Sigmoid colon (tissue), 6 donors: ENCODE measurements at regions not wholly inside any gene's neighbourhood (a gene's known extent, or its start where the extent isn't known, plus 50 kb on each side); places are given as distances from the start of the nearest gene placed in this dataset.

ENCODE experiments used
- DNase-seq: peaks from one replicate; pipeline ENCODE4 v3.0.0-alpha.2; 2019
- H3K27ac ChIP-seq, 4 donors: fragments of 200-600 bp; sonication (generic); one replicate each; pipeline ENCODE4 v1.5.1; 2016 to 2019; ENCODE audit warnings: mild to moderate bottlenecking in 1 of 4
- H3K27me3 ChIP-seq, 3 donors: fragments of 200-600 bp; sonication (generic); one replicate each; pipeline ENCODE4 v1.5.1; 2019; ENCODE audit warnings: mild to moderate bottlenecking in 1 of 3
- H3K36me3 ChIP-seq, 4 donors: fragments of 200-600 bp; sonication (generic); one replicate each; pipeline ENCODE4 v1.5.1; 2016 to 2019
- H3K4me1 ChIP-seq, 4 donors: fragments of 200-600 bp; sonication (generic); one replicate each; pipeline ENCODE4 v1.5.1; 2017 to 2019
- H3K4me3 ChIP-seq, 4 donors: fragments of 200-600 bp; sonication (generic); one replicate each; pipeline ENCODE4 v1.5.1; 2017 to 2019; ENCODE audit warnings: mild to moderate bottlenecking in 2 of 4, moderate library complexity in 1 of 4
- H3K9me3 ChIP-seq, 4 donors: fragments of 200-600 bp in 3 of 4; sonication (generic) in 3 of 4; one replicate each; pipeline versions ENCODE4 v1.5.1 to v1.6.1; 2013 to 2019
- CTCF ChIP-seq, 4 experiments: fragments of 450-650 bp in 3 of 4; fragments of 200-600 bp in 1 of 4; IDR thresholded peaks; one replicate each; pipeline ENCODE4 v1.5.1; 2016 to 2019; ENCODE audit warnings: antibody characterized with exemption in 4 of 4, mild to moderate bottlenecking in 3 of 4, moderate library complexity in 2 of 4
- EP300 ChIP-seq, 4 donors: sonication (generic); formaldehyde crosslinking; IDR thresholded peaks; one replicate each; pipeline ENCODE4 v1.6.1; 2017; ENCODE audit warnings: antibody characterized with exemption in 4 of 4
- POLR2A ChIP-seq, 2 donors: fragments of 450-650 bp; IDR thresholded peaks; one replicate each; pipeline ENCODE4 v1.6.1; 2016; ENCODE audit warnings: antibody characterized with exemption in 2 of 2, mild to moderate bottlenecking in 2 of 2, moderate library complexity in 2 of 2
- POLR2AphosphoS5 ChIP-seq, 4 donors: sonication (generic); formaldehyde crosslinking; IDR thresholded peaks; one replicate each; pipeline ENCODE4 v1.6.1; 2017; ENCODE audit warnings: antibody characterized with exemption in 4 of 4
- WGBS, 2 donors: extraction: QIAGEN DNeasy Blood & Tissue Kit; methylation state at CpG; one replicate each; pipeline ENCODE4 v1.1.7; 2013; 5-methylcytosine and 5-hydroxymethylcytosine counted together
- intact Hi-C: fragments of 100-400 bp; cut with DNase I; formaldehyde crosslinking; loops from one replicate; pipeline ENCODE4 v1.15.1; 2023
- donor health status: healthy with polysubstance abuse.
- donor health status: healthy.

GRCh38 chr5:158283397-158283796 is 424.5 kb upstream of the CLINT1 start:
- no peak for DNase-seq
- WGBS, 2 donors = 65 to 87% methylated on average over 4 of the region's 4 CpGs
- no peak for TF ChIP-seq CTCF (IDR thresholded peaks at IDR 0.05)
- no peak for TF ChIP-seq POLR2AphosphoS5 (IDR thresholded peaks at IDR 0.05)
- TF ChIP-seq POLR2A (IDR thresholded peaks at IDR 0.05) = no peak
- no peaks in the 10 kb centered on the region for H3K9me3 ChIP-seq
- no peaks in the 10 kb centered on the region for H3K36me3 ChIP-seq
- H3K4me1 ChIP-seq = peaks cover 0 to 13% (median 11%) of the 10 kb centered on the region in 4 donors
- H3K27me3 ChIP-seq = no peaks in the 10 kb centered on the region
- H3K27ac ChIP-seq = no peak overlapping the region
- intact Hi-C loops = no loop called here
- H3K4me3 ChIP-seq = no peak overlapping the region

DNA sequence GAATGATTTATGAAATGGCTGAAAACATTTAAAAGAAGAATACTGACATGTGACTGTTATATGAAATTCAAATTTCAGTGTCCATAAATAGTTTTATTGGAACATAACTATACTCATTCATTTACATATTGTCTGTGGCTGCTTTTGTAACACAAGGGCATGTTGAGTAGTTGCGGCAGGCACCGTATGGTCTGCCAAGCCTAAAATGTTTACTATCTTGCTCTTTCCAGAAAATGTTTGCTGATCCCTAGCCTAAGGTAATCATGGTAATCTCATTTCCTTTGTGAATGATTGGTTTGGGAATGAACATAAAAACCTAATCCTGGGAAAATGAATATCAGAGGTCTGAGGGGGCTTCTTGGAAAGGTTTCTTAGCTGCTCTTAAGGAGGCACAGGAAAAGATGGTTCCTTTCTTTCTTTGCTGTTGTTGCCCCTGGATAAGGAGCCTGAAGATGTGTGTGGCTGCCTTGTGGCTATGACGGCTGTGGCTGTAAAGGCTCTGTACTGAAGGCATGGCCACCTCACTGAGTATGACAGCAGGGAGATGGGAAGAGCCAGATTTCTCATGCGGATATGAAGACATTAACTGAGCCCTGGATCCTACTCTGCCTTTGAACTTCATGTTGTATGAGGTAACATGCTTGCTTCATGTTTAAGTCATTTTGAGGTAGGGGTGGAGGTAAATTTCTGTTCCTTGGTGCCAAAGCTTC is 419.4 kb upstream of the CLINT1 start:
- Histone ChIP-seq H3K27me3 (no peaks in the 10 kb centered on the region), H3K9me3 (no peaks in the 10 kb centered on the region), H3K4me1 (no peaks in the 10 kb centered on the region), H3K4me3 (no peak overlapping the region), H3K27ac (no peak overlapping the region), H3K36me3 (no peaks in the 10 kb centered on the region)
- intact Hi-C loops = no loop called here
- no peak for DNase-seq
- TF ChIP-seq POLR2A (IDR thresholded peaks at IDR 0.05) (no peak), POLR2AphosphoS5 (IDR thresholded peaks at IDR 0.05) (no peak), EP300 (IDR thresholded peaks at IDR 0.05) (no peak), CTCF (IDR thresholded peaks at IDR 0.05) (no peak)
- WGBS, 2 donors = 88 to 90% methylated on average over 4 of the region's 4 CpGs

- TF ChIP-seq POLR2AphosphoS5 (IDR thresholded peaks at IDR 0.05) (no peak), POLR2A (IDR thresholded peaks at IDR 0.05) (no peak), EP300 (IDR thresholded peaks at IDR 0.05) (no peak), CTCF (IDR thresholded peaks at IDR 0.05) (no peak)
- H3K4me1 ChIP-seq = no peaks in the 10 kb centered on the region
- H3K27ac ChIP-seq = no peak overlapping the region
- WGBS, 2 donors = 82 to 86% methylated on average over 6 of the region's 6 CpGs
- no peaks in the 10 kb centered on the region for H3K36me3 ChIP-seq
- no peaks in the 10 kb centered on the region for H3K9me3 ChIP-seq
- H3K4me3 ChIP-seq = no peak overlapping the region
- no peak for DNase-seq
- intact Hi-C loops = no loop called here
- H3K27me3 ChIP-seq = no peaks in the 10 kb centered on the region
Observed at GRCh38 chr5:158277276-158277675, 418.3 kb upstream of the CLINT1 start.

DNA sequence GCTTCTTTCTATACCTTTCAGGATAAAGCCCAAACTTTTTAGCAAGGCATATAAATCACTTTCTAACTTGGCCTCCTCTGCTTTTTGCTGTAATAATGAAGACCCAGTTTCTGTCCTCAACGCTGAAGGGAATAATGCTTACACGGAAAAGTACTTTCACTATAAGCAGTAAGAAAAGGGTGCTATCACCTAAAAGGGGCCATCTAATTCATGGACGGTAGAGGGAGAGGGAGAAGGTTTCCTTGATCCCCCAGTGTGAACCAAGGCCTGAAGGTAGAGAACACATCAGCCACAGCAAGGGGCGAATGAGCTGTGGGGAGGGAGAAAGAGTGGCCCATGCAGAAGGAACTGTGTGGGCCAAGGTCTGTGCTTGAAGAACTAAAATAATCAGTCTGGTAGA is 417.7 kb upstream of the CLINT1 start:
- 91 to 94% methylated on average over 4 of the region's 4 CpGs for WGBS, 2 donors
- H3K36me3 ChIP-seq = no peaks in the 10 kb centered on the region
- no peak overlapping the region for H3K4me3 ChIP-seq
- TF ChIP-seq POLR2A (IDR thresholded peaks at IDR 0.05) = no peak
- no peak for TF ChIP-seq EP300 (IDR thresholded peaks at IDR 0.05)
- TF ChIP-seq CTCF (IDR thresholded peaks at IDR 0.05) = no peak
- TF ChIP-seq POLR2AphosphoS5 (IDR thresholded peaks at IDR 0.05) = no peak
- no peak overlapping the region for H3K27ac ChIP-seq
- no peaks in the 10 kb centered on the region for H3K4me1 ChIP-seq
- intact Hi-C loops = no loop called here
- no peaks in the 10 kb centered on the region for H3K27me3 ChIP-seq
- no peak for DNase-seq
- no peaks in the 10 kb centered on the region for H3K9me3 ChIP-seq

- intact Hi-C loops = no loop called here
Observed at GRCh38 chr5:158275511-158275910, 416.6 kb upstream of the CLINT1 start.

More at GRCh38 chr5:158275511-158275910, 416.6 kb upstream of the CLINT1 start:
- Histone ChIP-seq H3K27ac (no peak overlapping the region), H3K9me3 (no peaks in the 10 kb centered on the region), H3K36me3 (no peaks in the 10 kb centered on the region), H3K4me1 (no peaks in the 10 kb centered on the region), H3K4me3 (no peak overlapping the region), H3K27me3 (no peaks in the 10 kb centered on the region)
- 87 to 91% methylated on average over 6 of the region's 6 CpGs for WGBS, 2 donors
- DNase-seq = no peak
- no peak for TF ChIP-seq CTCF (IDR thresholded peaks at IDR 0.05)
- TF ChIP-seq POLR2AphosphoS5 (IDR thresholded peaks at IDR 0.05) = no peak
- TF ChIP-seq POLR2A (IDR thresholded peaks at IDR 0.05) = no peak
- no peak for TF ChIP-seq EP300 (IDR thresholded peaks at IDR 0.05)
